PC-3 (cell line): ENCODE measurements at regions not wholly inside any gene's neighbourhood (a gene's known extent, or its start where the extent isn't known, plus 50 kb on each side); places are given as distances from the start of the nearest gene placed in this dataset.

ENCODE experiments used
- CTCF ChIP-seq: fragments of 300-600 bp; sonication (generic); conservative IDR thresholded peaks from 2 replicates; pipeline ENCODE4 v1.5.1; 2017; ENCODE audit warnings: antibody characterized with exemption, low read depth, mild to moderate bottlenecking, low read length
- EZH2 ChIP-seq: fragments of 300-600 bp; sonication (generic); IDR thresholded peaks from one replicate; pipeline ENCODE4 v1.6.1; 2017; ENCODE audit warnings: antibody characterized with exemption, mild to moderate bottlenecking, low read length; ENCODE audit not compliant: unreplicated experiment
- EZH2phosphoT487 ChIP-seq: fragments of 300-600 bp; sonication (generic); IDR thresholded peaks from 2 replicates; pipeline ENCODE4 v1.6.1; 2018; ENCODE audit warnings: mild to moderate bottlenecking, antibody characterized with exemption, low read length, borderline replicate concordance

GRCh38 chr15:70490838-70491155 is 272.6 kb downstream of the UACA start:
- TF ChIP-seq EZH2, result no peak
- no peak for TF ChIP-seq CTCF
- no peak for TF ChIP-seq EZH2phosphoT487
